GM23338 (cell line): ENCODE measurements at regions not wholly inside any gene's neighbourhood (a gene's known extent, or its start where the extent isn't known, plus 50 kb on each side); places are given as distances from the start of the nearest gene placed in this dataset.

ENCODE experiments used
- ATAC-seq: fragments of 200-7000 bp; cut with Tn5 transposase; 3 replicates; pipeline ENCODE4 v1.9.1; 2020
- DNase-seq: peaks from one replicate; pipeline ENCODE4 v3.0.0-alpha.2; 2015; ENCODE audit warnings: low spot score
- H2AFZ ChIP-seq: fragments of 200-600 bp; sonication (generic); 2 replicates; pipeline ENCODE4 v1.8.0; 2016; ENCODE audit warnings: antibody characterized with exemption, mild to moderate bottlenecking, moderate library complexity
- H3F3A ChIP-seq: fragments of 200-600 bp; sonication (generic); replicated peaks from 2 replicates; pipeline ENCODE4 v1.8.0; 2017; ENCODE audit warnings: antibody characterized with exemption, mixed run types, low read depth
- H3K27ac ChIP-seq: fragments of 200-600 bp; sonication (generic); 2 replicates; pipeline ENCODE4 v1.6.1; 2016; ENCODE audit warnings: low read depth
- H3K27me3 ChIP-seq: fragments of 200-600 bp; sonication (generic); 2 replicates; pipeline ENCODE4 v1.8.0; 2016; ENCODE audit warnings: mild to moderate bottlenecking, mixed run types, moderate library complexity; ENCODE audit not compliant: insufficient read depth
- H3K36me3 ChIP-seq: fragments of 200-600 bp; sonication (generic); 2 replicates; pipeline ENCODE4 v1.8.0; 2016; ENCODE audit warnings: mild to moderate bottlenecking; ENCODE audit not compliant: insufficient read depth
- H3K4me1 ChIP-seq: fragments of 200-600 bp; sonication (generic); 2 replicates; pipeline ENCODE4 v1.8.0; 2016; ENCODE audit warnings: mild to moderate bottlenecking, moderate library complexity; ENCODE audit not compliant: insufficient read depth
- H3K4me2 ChIP-seq: fragments of 200-600 bp; sonication (generic); 2 replicates; pipeline ENCODE4 v1.7.1; 2017; ENCODE audit warnings: mixed run types
- H3K4me3 ChIP-seq: fragments of 200-600 bp; sonication (generic); 2 replicates; pipeline ENCODE4 v1.6.1; 2016; ENCODE audit warnings: mixed run types
- H3K79me2 ChIP-seq: fragments of 200-600 bp; sonication (generic); replicated peaks from 2 replicates; pipeline ENCODE4 v1.8.0; 2017; ENCODE audit warnings: mild to moderate bottlenecking; ENCODE audit not compliant: insufficient read depth
- H3K9me2 ChIP-seq: fragments of 200-600 bp; sonication (generic); 2 replicates; pipeline ENCODE4 v1.8.0; 2017; ENCODE audit not compliant: insufficient read depth
- H4K20me1 ChIP-seq: fragments of 200-600 bp; sonication (generic); replicated peaks from 2 replicates; pipeline ENCODE4 v1.8.0; 2017; ENCODE audit warnings: mild to moderate bottlenecking; ENCODE audit not compliant: insufficient read depth
- H3K27ac Mint-ChIP-seq: 2 replicates; pipeline ENCODE4 v1.8.0; 2020; ENCODE audit warnings: inconsistent platforms, mild to moderate bottlenecking, moderate library complexity, mixed read lengths
- H3K27me3 Mint-ChIP-seq: 3 replicates; pipeline ENCODE4 v1.8.0; 2022; ENCODE audit warnings: low read depth, mild to moderate bottlenecking, moderate library complexity, mixed read lengths, inconsistent platforms; ENCODE audit not compliant: insufficient read depth, poor library complexity
- H3K36me3 Mint-ChIP-seq: 3 replicates; pipeline ENCODE4 v1.8.0; 2021; ENCODE audit warnings: low read depth, mild to moderate bottlenecking, inconsistent platforms, moderate library complexity, mixed read lengths
- H3K4me1 Mint-ChIP-seq: 3 replicates; pipeline ENCODE4 v1.8.0; 2020; ENCODE audit warnings: mild to moderate bottlenecking, inconsistent platforms, mixed read lengths
- H3K4me3 Mint-ChIP-seq: 3 replicates; pipeline ENCODE4 v1.8.0; 2021; ENCODE audit warnings: moderate library complexity, mild to moderate bottlenecking, inconsistent platforms, mixed read lengths
- H3K9me3 Mint-ChIP-seq: 3 replicates; pipeline ENCODE4 v1.8.0; 2020; ENCODE audit warnings: moderate library complexity, mild to moderate bottlenecking, inconsistent platforms, mixed read lengths
- CREB1 ChIP-seq: fragments of 250-450 bp; sonication (Bioruptor Pico); IDR thresholded peaks from 2 replicates; pipeline ENCODE4 v1.5.0; 2020; ENCODE audit warnings: low read depth, mild to moderate bottlenecking, moderate library complexity
- CTCF ChIP-seq, 2 experiments: fragments of 200-600 bp in 1 of 2; sonication (generic) in 1 of 2; conservative IDR thresholded peaks; 2 replicates each; pipeline versions ENCODE4 v1.5.1 to v1.6.1; 2016 to 2017; ENCODE audit warnings: antibody characterized with exemption in 2 of 2, low read depth in 2 of 2, mild to moderate bottlenecking in 2 of 2, moderate library complexity in 1 of 2
- ETS1 ChIP-seq: IDR thresholded peaks from 2 replicates; pipeline ENCODE4 v1.6.1; 2016; ENCODE audit warnings: antibody characterized with exemption
- EZH2phosphoT487 ChIP-seq: fragments of 200-600 bp; sonication (generic); IDR thresholded peaks from one replicate; pipeline ENCODE4 v1.8.1; 2018; ENCODE audit warnings: antibody characterized with exemption; ENCODE audit not compliant: unreplicated experiment
- JUNB ChIP-seq: IDR thresholded peaks from one replicate; pipeline ENCODE4 v1.6.1; 2016; ENCODE audit warnings: antibody characterized with exemption; ENCODE audit not compliant: unreplicated experiment
- NANOG ChIP-seq: IDR thresholded peaks from 2 replicates; pipeline ENCODE4 v1.6.1; 2016; ENCODE audit warnings: antibody characterized with exemption, borderline replicate concordance
- ZNF462 ChIP-seq: fragments of 250-450 bp; sonication (Bioruptor Pico); IDR thresholded peaks from 2 replicates; pipeline ENCODE4 v1.5.0; 2020; ENCODE audit warnings: mild to moderate bottlenecking, moderate library complexity

- H3K4me2 ChIP-seq = peak overlapping the region; percentile 87
- H3K4me3 ChIP-seq = peak overlapping the region; percentile 80
- TF ChIP-seq CTCF (conservative IDR thresholded peaks at IDR 0.05; ENCODE audit: low read depth in 2 of 2) (no peak), JUNB (no peak), EZH2phosphoT487 (no peak), ZNF462 (CRISPR knock-in tag) (no peak), CREB1 (CRISPR knock-in tag) (no peak), ETS1 (no peak), NANOG (no peak)
Measured at GRCh38 chr21:31560479-31560878, 99.0 kb upstream of the SOD1 start.

More at GRCh38 chr21:31560479-31560878, 99.0 kb upstream of the SOD1 start:
- Histone ChIP-seq H3K9me2 (no peaks in the 10 kb centered on the region), H3K36me3 (no peaks in the 10 kb centered on the region), H2AFZ (no peak overlapping the region), H3F3A (0 out of 2 replicates have a peak, but pooled peaks cover 4% of the 10 kb centered on the region), H4K20me1 (no peaks in the 10 kb centered on the region), H3K27ac (no peak overlapping the region), H3K4me1 (peaks cover 20% of the 10 kb centered on the region), H3K27me3 (peaks cover 19% of the 10 kb centered on the region), H3K79me2 (peaks cover 10% of the 10 kb centered on the region)
- Mint-ChIP-seq H3K4me3 (peak overlapping the region; percentile 95), H3K9me3 (no peaks in the 10 kb centered on the region; the same call in 2 of the 3 replicates), H3K27ac (peak overlapping the region; percentile 99), H3K27me3 (peaks cover 27% of the 10 kb centered on the region), H3K36me3 (peaks cover 13% of the 10 kb centered on the region; the same call in 2 of the 3 replicates), H3K4me1 (peaks cover 35% of the 10 kb centered on the region)
- no peak for DNase-seq
- ATAC-seq = no peak
